IMR-90 (cell line): ENCODE measurements at regions not wholly inside any gene's neighbourhood (a gene's known extent, or its start where the extent isn't known, plus 50 kb on each side); places are given as distances from the start of the nearest gene placed in this dataset.

Experiments used
- ATAC-seq: fragments of 200-7000 bp; cut with Tn5 transposase; 2 replicates; pipeline ENCODE4 v1.9.1; 2020; ENCODE audit warnings: low read depth, mild to moderate bottlenecking, moderate library complexity
- BruUV-seq: library from RNA; stranded (reverse); fragments of 400-500 nt; replicated peaks from 2 replicates; lab custom pipeline; 2021; lab: Mats Ljungman, UMichigan
- CTCF ChIA-PET: fragments of 300-600 bp; formaldehyde crosslinking; extraction: SDS; loops from one replicate; lab custom pipeline; 2021; ENCODE audit warnings: antibody characterized with exemption; lab: Yijun Ruan, JAX
- POLR2A ChIA-PET: fragments of 300-600 bp; sonication (Branson Sonifier 250); formaldehyde crosslinking; loops from one replicate; lab custom pipeline; 2022; ENCODE audit warnings: antibody characterized with exemption; ENCODE audit not compliant: unreplicated experiment; lab: Charles Lee
- DNase-seq: peaks from one replicate; pipeline ENCODE4 v3.0.0; 2013
- H2AFZ ChIP-seq: replicated peaks from 2 replicates; pipeline ENCODE3; 2013; ENCODE audit warnings: low read length, mild to moderate bottlenecking; ENCODE audit not compliant: poor library complexity
- H2AK5ac ChIP-seq: 2 replicates; pipeline ENCODE4 v1.6.1; 2013; ENCODE audit warnings: low read depth, low read length, inconsistent platforms
- H2AK9ac ChIP-seq: replicated peaks from 2 replicates; pipeline ENCODE3; 2013; ENCODE audit warnings: mild to moderate bottlenecking, low read depth, low read length, moderate library complexity; ENCODE audit not compliant: poor library complexity
- H2BK120ac ChIP-seq: 2 replicates; pipeline ENCODE4 v1.6.1; 2013; ENCODE audit warnings: low read depth, low read length, inconsistent platforms
- H2BK15ac ChIP-seq: 3 replicates; pipeline ENCODE4 v1.6.1; 2013; ENCODE audit warnings: low read depth, low read length, inconsistent platforms
- H2BK20ac ChIP-seq: 2 replicates; pipeline ENCODE4 v1.6.1; 2013; ENCODE audit warnings: low read depth, mild to moderate bottlenecking, inconsistent platforms, low read length, moderate library complexity
- H2BK5ac ChIP-seq: 2 replicates; pipeline ENCODE4 v1.6.1; 2013; ENCODE audit warnings: mild to moderate bottlenecking, low read depth, low read length, inconsistent platforms; ENCODE audit not compliant: poor library complexity, severe bottlenecking
- H3K14ac ChIP-seq: replicated peaks from 2 replicates; pipeline ENCODE4 v1.6.1; 2013; ENCODE audit warnings: low read depth, low read length, inconsistent platforms
- H3K18ac ChIP-seq: 2 replicates; pipeline ENCODE4 v1.6.1; 2013; ENCODE audit warnings: low read depth, low read length, control low read depth
- H3K23ac ChIP-seq: 2 replicates; pipeline ENCODE4 v1.6.1; 2013; ENCODE audit warnings: low read depth, low read length, inconsistent platforms
- H3K27ac ChIP-seq: 2 replicates; pipeline ENCODE4 v1.5.1; 2013; ENCODE audit warnings: mild to moderate bottlenecking, control low read depth, low read length; ENCODE audit not compliant: insufficient read depth
- H3K27me3 ChIP-seq: 2 replicates; pipeline ENCODE4 v1.6.1; 2013; ENCODE audit warnings: low read length; ENCODE audit not compliant: control insufficient read depth, insufficient read depth
- H3K36me3 ChIP-seq: 2 replicates; pipeline ENCODE4 v1.6.1; 2013; ENCODE audit warnings: low read length, mixed read lengths; ENCODE audit not compliant: control insufficient read depth, insufficient read depth
- H3K4ac ChIP-seq: 2 replicates; pipeline ENCODE4 v1.6.1; 2013; ENCODE audit warnings: low read depth, low read length, inconsistent platforms
- H3K4me1 ChIP-seq: 2 replicates; pipeline ENCODE4 v1.6.1; 2013; ENCODE audit warnings: low read length, mixed read lengths; ENCODE audit not compliant: control insufficient read depth, insufficient read depth
- H3K4me2 ChIP-seq: 2 replicates; pipeline ENCODE4 v1.6.1; 2013; ENCODE audit warnings: low read depth, mild to moderate bottlenecking, control low read depth, low read length, moderate library complexity
- H3K4me3 ChIP-seq: 2 replicates; pipeline ENCODE4 v1.5.1; 2013; ENCODE audit warnings: low read depth, mild to moderate bottlenecking, control low read depth, low read length, moderate library complexity; ENCODE audit not compliant: insufficient read depth
- H3K56ac ChIP-seq: 2 replicates; pipeline ENCODE4 v1.6.1; 2013; ENCODE audit warnings: low read length, inconsistent platforms; ENCODE audit not compliant: insufficient read depth; ENCODE audit errors: extremely low read depth
- H3K79me1 ChIP-seq, 2 experiments: 2 replicates each; pipeline ENCODE4 v1.6.1; 2013; ENCODE audit warnings: low read length in 2 of 2, inconsistent platforms in 1 of 2, low read depth in 1 of 2
- H3K9ac ChIP-seq: 2 replicates; pipeline ENCODE4 v1.6.1; 2013; ENCODE audit warnings: low read depth, low read length, control low read depth
- H3K9me1 ChIP-seq: 2 replicates; pipeline ENCODE4 v1.6.1; 2013; ENCODE audit warnings: low read length, inconsistent platforms; ENCODE audit not compliant: insufficient read depth
- H3K9me3 ChIP-seq: 2 replicates; pipeline ENCODE4 v1.6.1; 2013; ENCODE audit warnings: low read length; ENCODE audit not compliant: control insufficient read depth, insufficient read depth
- H4K20me1 ChIP-seq: 2 replicates; pipeline ENCODE4 v1.6.1; 2013; ENCODE audit warnings: low read length, inconsistent platforms; ENCODE audit not compliant: insufficient read depth
- H4K5ac ChIP-seq: 2 replicates; pipeline ENCODE4 v1.6.1; 2013; ENCODE audit warnings: mild to moderate bottlenecking, low read depth, low read length, control low read depth
- H4K8ac ChIP-seq, 2 experiments: 2 replicates each; pipeline ENCODE4 v1.6.1; 2013; ENCODE audit warnings: low read depth in 2 of 2, low read length in 2 of 2, control low read depth in 1 of 2, inconsistent platforms in 1 of 2
- H4K91ac ChIP-seq: 2 replicates; pipeline ENCODE4 v1.6.1; 2013; ENCODE audit warnings: low read depth, low read length, inconsistent platforms; ENCODE audit not compliant: insufficient read depth
- CEBPB ChIP-seq: IDR thresholded peaks from 2 replicates; pipeline ENCODE4 v1.6.1; 2012; ENCODE audit warnings: low read depth, low read length, improper control_type of control experiment
- CHD1 ChIP-seq: IDR thresholded peaks from 2 replicates; pipeline ENCODE4 v1.6.1; 2012; ENCODE audit warnings: low read depth, low read length, improper control_type of control experiment
- ELK1 ChIP-seq: fragments of 150-350 bp; IDR thresholded peaks from 2 replicates; pipeline ENCODE4 v1.6.1; 2016; ENCODE audit warnings: low read depth, mild to moderate bottlenecking, low read length, moderate library complexity, borderline replicate concordance
- FOS ChIP-seq: fragments of 150-350 bp; IDR thresholded peaks from 2 replicates; pipeline ENCODE4 v1.6.1; 2016; ENCODE audit warnings: low read depth, low read length
- MAFK ChIP-seq: IDR thresholded peaks from 2 replicates; pipeline ENCODE4 v1.6.1; 2012; ENCODE audit warnings: low read depth, low read length, improper control_type of control experiment
- POLR2A ChIP-seq: IDR thresholded peaks from 2 replicates; pipeline ENCODE4 v1.6.1; 2012; ENCODE audit warnings: mild to moderate bottlenecking, low read depth, low read length
- RCOR1 ChIP-seq: IDR thresholded peaks from 2 replicates; pipeline ENCODE4 v1.6.1; 2012; ENCODE audit warnings: mild to moderate bottlenecking, low read length, improper control_type of control experiment; ENCODE audit not compliant: insufficient replicate concordance
- dilution Hi-C: fragments of 300-500 bp; cut with HindIII; formaldehyde crosslinking; loops from one replicate; pipeline ENCODE4 v1.14.3; 2018; ENCODE audit warnings: low sequenced_read_pairs; ENCODE audit not compliant: unreplicated experiment
- in situ Hi-C: fragments of 300-500 bp; cut with MboI; formaldehyde crosslinking; loops from 3 replicates; pipeline ENCODE4 v1.14.3; 2019; ENCODE audit warnings: low sequenced_read_pairs, inconsistent platforms, mixed read lengths
- intact Hi-C: fragments of 100-400 bp; cut with micrococcal nuclease; formaldehyde crosslinking; loops from 2 replicates; pipeline ENCODE4 v1.10.0; 2022
- TF ChIP-seq, protein P1 (sequence below): fragments of 150-350 bp; IDR thresholded peaks from 2 replicates; pipeline ENCODE4 v1.6.1; 2017; ENCODE audit warnings: mild to moderate bottlenecking, antibody characterized with exemption, low read length, low read depth

DNA sequence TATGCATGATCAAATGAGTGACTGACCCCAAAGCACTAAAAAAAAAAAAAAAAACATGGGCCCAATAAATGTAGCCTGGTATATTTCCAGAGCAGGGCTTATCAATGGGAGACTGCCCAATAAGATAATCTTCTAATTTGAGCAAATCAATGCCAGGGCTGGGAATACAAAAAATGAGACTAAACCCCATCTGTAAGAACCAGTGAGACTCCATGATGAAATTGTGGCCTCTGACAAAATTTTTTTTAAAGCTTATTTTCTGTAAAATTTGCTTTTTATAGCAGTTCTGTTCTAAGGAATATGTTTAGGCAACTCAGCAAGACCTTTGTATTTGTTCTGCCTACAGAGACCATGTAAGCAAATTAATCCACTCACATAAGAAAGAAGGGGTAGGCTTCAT, 186.8 kb upstream of the CCDC150 start:
- no peak for ATAC-seq
- Histone ChIP-seq H2BK5ac (no peak overlapping the region), H4K91ac (no peak overlapping the region), H2BK15ac (no peak overlapping the region), H3K9me3 (no peaks in the 10 kb centered on the region), H3K18ac (no peak overlapping the region), H3K36me3 (no peaks in the 10 kb centered on the region), H3K27me3 (no peaks in the 10 kb centered on the region), H2BK120ac (no peak overlapping the region), H3K23ac (no peak overlapping the region), H2BK20ac (no peak overlapping the region), H3K4ac (no peak overlapping the region), H3K9ac (no peak overlapping the region), H3K9me1 (no peaks in the 10 kb centered on the region), H3K14ac (no peak overlapping the region), H3K56ac (no peak overlapping the region), H4K20me1 (no peaks in the 10 kb centered on the region), H2AFZ (no peak overlapping the region), H4K8ac (no peak overlapping the region), H3K27ac (no peak overlapping the region), H3K79me1 (no peaks in the 10 kb centered on the region), H3K4me2 (no peak overlapping the region), H3K4me3 (no peak overlapping the region), H2AK9ac (no peak overlapping the region), H4K5ac (no peak overlapping the region), H3K4me1 (no peaks in the 10 kb centered on the region), H2AK5ac (no peak overlapping the region)
- dilution Hi-C loops: no loop called here
- ChIA-PET CTCF (interaction anchor here (0.8 to 2.9 kb wide), 6 partner anchors 11 to 374 kb away, joined by 3 to 15 read pairs (median 6); no protein-coding TSS in a partner anchor), POLR2A (no interaction called here)
- BruUV-seq: no TSS peak
- intact Hi-C loops: loop anchor here (1.0 kb wide), 3 partner anchors 114 to 373 kb away; no protein-coding TSS in a partner anchor
- TF ChIP-seq CEBPB (no peak), CHD1 (no peak), POLR2A (no peak), MAFK (no peak), RCOR1 (no peak), FOS (no peak), ELK1 (no peak)
- TF ChIP-seq, protein P1, sequence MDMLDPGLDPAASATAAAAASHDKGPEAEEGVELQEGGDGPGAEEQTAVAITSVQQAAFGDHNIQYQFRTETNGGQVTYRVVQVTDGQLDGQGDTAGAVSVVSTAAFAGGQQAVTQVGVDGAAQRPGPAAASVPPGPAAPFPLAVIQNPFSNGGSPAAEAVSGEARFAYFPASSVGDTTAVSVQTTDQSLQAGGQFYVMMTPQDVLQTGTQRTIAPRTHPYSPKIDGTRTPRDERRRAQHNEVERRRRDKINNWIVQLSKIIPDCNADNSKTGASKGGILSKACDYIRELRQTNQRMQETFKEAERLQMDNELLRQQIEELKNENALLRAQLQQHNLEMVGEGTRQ: no peak
- no peak for DNase-seq
- in situ Hi-C loops: no loop called here
